WTC11 (cell line): ENCODE measurements at regions not wholly inside any gene's neighbourhood (a gene's known extent, or its start where the extent isn't known, plus 50 kb on each side); places are given as distances from the start of the nearest gene placed in this dataset.

Experiments used
- ATAC-seq: fragments of 200-7000 bp; cut with Tn5 transposase; 2 replicates; pipeline ENCODE4 v1.10.0; 2021; ENCODE audit warnings: mild to moderate bottlenecking, moderate library complexity
- CTCF ChIA-PET: fragments of 300-600 bp; sonication (Branson Sonifier 250); formaldehyde crosslinking; loops from one replicate; lab custom pipeline; 2021; ENCODE audit warnings: antibody characterized with exemption; lab: Charles Lee
- POLR2A ChIA-PET: fragments of 350-600 bp; sonication (Branson Sonifier 250); formaldehyde crosslinking; loops from one replicate; lab custom pipeline; 2021; ENCODE audit warnings: antibody characterized with exemption; lab: Charles Lee
- DNase-seq: peaks from one replicate; pipeline ENCODE4 v3.0.0; 2021; ENCODE audit warnings: low spot score
- H3K27ac Mint-ChIP-seq: 2 replicates; pipeline ENCODE4 v1.8.0; 2021; ENCODE audit warnings: mixed read lengths
- H3K27me3 Mint-ChIP-seq: 2 replicates; pipeline ENCODE4 v1.8.0; 2021; ENCODE audit warnings: low read depth, mild to moderate bottlenecking, moderate library complexity, mixed read lengths
- H3K36me3 Mint-ChIP-seq: 2 replicates; pipeline ENCODE4 v1.8.0; 2021; ENCODE audit warnings: mixed read lengths
- H3K4me1 Mint-ChIP-seq: 2 replicates; pipeline ENCODE4 v1.8.0; 2022; ENCODE audit warnings: mixed read lengths
- H3K4me3 Mint-ChIP-seq: 2 replicates; pipeline ENCODE4 v1.8.0; 2021; ENCODE audit warnings: mild to moderate bottlenecking, moderate library complexity, mixed read lengths
- H3K9me3 Mint-ChIP-seq: 2 replicates; pipeline ENCODE4 v1.8.0; 2021; ENCODE audit warnings: mixed read lengths
- ARID4B ChIP-seq: sonication (generic); formaldehyde crosslinking; IDR thresholded peaks from 2 replicates; pipeline ENCODE4 v1.8.0; 2023; ENCODE audit warnings: missing genetic modification reagents, mild to moderate bottlenecking, borderline replicate concordance
- ESRRA ChIP-seq: sonication (generic); formaldehyde crosslinking; IDR thresholded peaks from 2 replicates; pipeline ENCODE4 v1.8.1; 2022; ENCODE audit warnings: mild to moderate bottlenecking, missing genetic modification reagents, borderline replicate concordance
- FOXP1 ChIP-seq: sonication (generic); formaldehyde crosslinking; IDR thresholded peaks from 2 replicates; pipeline ENCODE4 v1.8.0; 2022; ENCODE audit warnings: missing genetic modification reagents, mild to moderate bottlenecking, moderate library complexity, borderline replicate concordance
- HMGA2 ChIP-seq: fragments of 250-450 bp; sonication (Bioruptor Pico); IDR thresholded peaks from 2 replicates; pipeline ENCODE4 v1.4.0; 2021; ENCODE audit warnings: mild to moderate bottlenecking, moderate library complexity
- IRF1 ChIP-seq: sonication (generic); formaldehyde crosslinking; IDR thresholded peaks from 2 replicates; pipeline ENCODE4 v1.8.0; 2023; ENCODE audit warnings: missing genetic modification reagents
- MXD4 ChIP-seq: fragments of 250-450 bp; sonication (Bioruptor Pico); IDR thresholded peaks from 2 replicates; pipeline ENCODE4 v1.8.0; 2021; ENCODE audit warnings: mild to moderate bottlenecking, moderate library complexity, borderline replicate concordance
- SMAD3 ChIP-seq: sonication (generic); formaldehyde crosslinking; IDR thresholded peaks from 2 replicates; pipeline ENCODE4 v1.8.0; 2022; ENCODE audit warnings: missing genetic modification reagents, mild to moderate bottlenecking, borderline replicate concordance
- TCF7 ChIP-seq: sonication (generic); formaldehyde crosslinking; IDR thresholded peaks from 2 replicates; pipeline ENCODE4 v1.8.0; 2022; ENCODE audit warnings: mild to moderate bottlenecking, low read depth, missing genetic modification reagents, moderate library complexity
- TP53 ChIP-seq: sonication (generic); formaldehyde crosslinking; IDR thresholded peaks from 2 replicates; pipeline ENCODE4 v1.8.1; 2023; ENCODE audit warnings: mild to moderate bottlenecking, missing genetic modification reagents
- USF1 ChIP-seq: sonication (generic); formaldehyde crosslinking; IDR thresholded peaks from 2 replicates; pipeline ENCODE4 v1.8.0; 2022; ENCODE audit warnings: mild to moderate bottlenecking, missing genetic modification reagents
- USF2 ChIP-seq: sonication (generic); formaldehyde crosslinking; IDR thresholded peaks from 2 replicates; pipeline ENCODE4 v1.8.1; 2023; ENCODE audit warnings: mild to moderate bottlenecking, missing genetic modification reagents, moderate library complexity
- ZBTB21 ChIP-seq: sonication (generic); formaldehyde crosslinking; IDR thresholded peaks from 2 replicates; pipeline ENCODE4 v1.8.1; 2023; ENCODE audit warnings: mild to moderate bottlenecking, missing genetic modification reagents, borderline replicate concordance
- ZBTB43 ChIP-seq: sonication (generic); formaldehyde crosslinking; IDR thresholded peaks from 2 replicates; pipeline ENCODE4 v1.8.1; 2023; ENCODE audit warnings: mild to moderate bottlenecking, missing genetic modification reagents
- ZNF138 ChIP-seq: sonication (generic); formaldehyde crosslinking; conservative IDR thresholded peaks from 2 replicates; pipeline ENCODE4 v1.8.1; 2022; ENCODE audit warnings: mild to moderate bottlenecking, moderate library complexity, missing genetic modification reagents
- ZNF425 ChIP-seq: fragments of 250-450 bp; sonication (Bioruptor Pico); conservative IDR thresholded peaks from 2 replicates; pipeline ENCODE4 v1.9.0; 2021; ENCODE audit warnings: mild to moderate bottlenecking
- ZNF512 ChIP-seq: sonication (generic); formaldehyde crosslinking; IDR thresholded peaks from 2 replicates; pipeline ENCODE4 v1.8.1; 2022; ENCODE audit warnings: missing genetic modification reagents, borderline replicate concordance

- TF ChIP-seq ZNF425 (CRISPR knock-in tag) = no peak
- no peak for TF ChIP-seq FOXP1 (CRISPR knock-in tag)
- TF ChIP-seq USF2 (CRISPR knock-in tag) = no peak
- no peak for TF ChIP-seq IRF1 (CRISPR knock-in tag)
- no peak for TF ChIP-seq ZBTB43 (CRISPR knock-in tag)
- no peak for TF ChIP-seq ESRRA (CRISPR knock-in tag)
These were observed 181.7 kb upstream of the GDF10 start (continued) for GRCh38 chr10:47118326-47118725.

GRCh38 chr10:47121336-47121735, 178.7 kb upstream of the GDF10 start:
- H3K36me3 Mint-ChIP-seq = no peaks in the 10 kb centered on the region
- H3K4me1 Mint-ChIP-seq = peaks cover 17% of the 10 kb centered on the region
- no peaks in the 10 kb centered on the region for H3K27me3 Mint-ChIP-seq
- H3K4me3 Mint-ChIP-seq = no peak overlapping the region
- POLR2A ChIA-PET = no interaction called here
- DNase-seq (no peak), ATAC-seq (no peak)
- no peak for TF ChIP-seq ZNF512 (CRISPR knock-in tag)
- no peak for TF ChIP-seq TCF7 (CRISPR knock-in tag)
- TF ChIP-seq ZNF138 = no peak
- TF ChIP-seq ZBTB43 (CRISPR knock-in tag) = no peak
- TF ChIP-seq USF1 = no peak
- no peak for TF ChIP-seq TP53 (CRISPR knock-in tag)
- no peak for TF ChIP-seq ZBTB21
- no peak for TF ChIP-seq HMGA2
- TF ChIP-seq MXD4 = no peak
- TF ChIP-seq SMAD3 (CRISPR knock-in tag) = no peak
- TF ChIP-seq ARID4B (CRISPR knock-in tag) = no peak
- peaks cover 11% of the 10 kb centered on the region for H3K9me3 Mint-ChIP-seq
- CTCF ChIA-PET = interaction anchor here (1.2 to 1.3 kb wide), 2 partner anchors 97 to 104 kb away, joined by 3 to 5 read pairs; no protein-coding TSS in a partner anchor
- H3K27ac Mint-ChIP-seq = no peak overlapping the region
